Small intestine (tissue), 7 donors: ENCODE measurements at regions not wholly inside any gene's neighbourhood (a gene's known extent, or its start where the extent isn't known, plus 50 kb on each side); places are given as distances from the start of the nearest gene placed in this dataset.

Source experiments
- DNase-seq, 2 donors: peaks; one replicate each; pipeline versions ENCODE4 v3.0.0 to v3.0.0-alpha.2; 2013
- FAIRE-seq: peaks from 2 replicates; lab custom pipeline; 2012; peaks lifted over from hg19 to GRCh38; lab: Jason Lieb, UNC
- H3K27ac ChIP-seq, 3 donors: one replicate each; pipeline ENCODE4 v1.5.1; 2013; ENCODE audit warnings: low read length in 2 of 3, mild to moderate bottlenecking in 2 of 3, control low read depth in 1 of 3, inconsistent platforms in 1 of 3, low read depth in 1 of 3, moderate library complexity in 1 of 3
- H3K27me3 ChIP-seq, 3 donors: one replicate each; pipeline ENCODE4 v1.6.1; 2013; ENCODE audit warnings: low read length in 3 of 3, inconsistent platforms in 1 of 3; ENCODE audit not compliant: control insufficient read depth in 3 of 3, insufficient read depth in 3 of 3
- H3K36me3 ChIP-seq, 3 donors: one replicate each; pipeline ENCODE4 v1.6.1; 2013; ENCODE audit warnings: low read length in 3 of 3, inconsistent platforms in 1 of 3, low read depth in 1 of 3, mild to moderate bottlenecking in 1 of 3, moderate library complexity in 1 of 3; ENCODE audit not compliant: control insufficient read depth in 3 of 3, insufficient read depth in 2 of 3
- H3K4me1 ChIP-seq, 3 donors: one replicate each; pipeline ENCODE4 v1.6.1; 2013; ENCODE audit warnings: low read length in 2 of 3, inconsistent platforms in 1 of 3, low read depth in 1 of 3, mild to moderate bottlenecking in 1 of 3, moderate library complexity in 1 of 3; ENCODE audit not compliant: control insufficient read depth in 3 of 3, insufficient read depth in 2 of 3
- H3K4me3 ChIP-seq, 3 donors: one replicate each; pipeline ENCODE4 v1.5.1; 2013; ENCODE audit warnings: low read length in 3 of 3, control low read depth in 1 of 3, inconsistent platforms in 1 of 3, low read depth in 1 of 3, mild to moderate bottlenecking in 1 of 3, moderate library complexity in 1 of 3
- H3K9me3 ChIP-seq, 2 donors: one replicate each; pipeline ENCODE4 v1.6.1; 2013; ENCODE audit warnings: low read depth in 1 of 2, low read length in 1 of 2; ENCODE audit not compliant: control insufficient read depth in 2 of 2, insufficient read depth in 1 of 2
- WGBS, 3 donors: extraction: QIAGEN DNeasy Blood & Tissue Kit; methylation state at CpG; one replicate each; pipeline ENCODE4 v1.1.7; 2013; 5-methylcytosine and 5-hydroxymethylcytosine counted together
- donor health status: healthy with polysubstance abuse.
- donor health status: control.
- donor health status: control.
- donor health status: Bipolar disorder and iron deficiency.
- donor health status: healthy.

GRCh38 chr15:99508311-99508645 lies 57.5 kb upstream of the MEF2A start:
- Histone ChIP-seq H3K36me3 (no peaks in the 10 kb centered on the region), H3K4me1 (peaks cover 0 to 6% (median 6%) of the 10 kb centered on the region in 3 donors), H3K27me3 (peaks cover 0 to 2% (median 0%) of the 10 kb centered on the region in 3 donors), H3K4me3 (no peak overlapping the region), H3K27ac (no peak overlapping the region), H3K9me3 (peaks cover 0 to 2% of the 10 kb centered on the region in 2 donors)
- FAIRE-seq, result no peak
- 49 to 75% (median 69%) methylated on average over 6 of the region's 6 CpGs for WGBS, 3 donors
- DNase-seq, result no peak

GRCh38 chr15:99508852-99509251 lies 56.9 kb upstream of the MEF2A start:
- Histone ChIP-seq H3K4me1 (peaks cover 0 to 6% (median 6%) of the 10 kb centered on the region in 3 donors), H3K27ac (no peak overlapping the region), H3K27me3 (peaks cover 0 to 4% (median 0%) of the 10 kb centered on the region in 3 donors), H3K36me3 (no peaks in the 10 kb centered on the region), H3K9me3 (peaks cover 0 to 4% of the 10 kb centered on the region in 2 donors), H3K4me3 (no peak overlapping the region)
- no peak for DNase-seq
- WGBS, 3 donors, result 79 to 93% (median 91%) methylated on average over 3 of the region's 3 CpGs
- no peak for FAIRE-seq

- Histone ChIP-seq H3K4me1 (peaks cover 0 to 6% (median 6%) of the 10 kb centered on the region in 3 donors), H3K27me3 (peaks cover 0 to 4% (median 0%) of the 10 kb centered on the region in 3 donors), H3K27ac (no peak overlapping the region), H3K4me3 (no peak overlapping the region), H3K9me3 (peaks cover 0 to 4% of the 10 kb centered on the region in 2 donors), H3K36me3 (no peaks in the 10 kb centered on the region)
- no peak for DNase-seq
- WGBS, 3 donors, result 71 to 93% (median 82%) methylated on average over 7 of the region's 7 CpGs
- no peak for FAIRE-seq
These were observed 55.9 kb upstream of the MEF2A start for GRCh38 chr15:99509686-99510461.

- peaks cover 0 to 4% (median 0%) of the 10 kb centered on the region in 3 donors for H3K27me3 ChIP-seq
- H3K4me3 ChIP-seq, result no peak overlapping the region
- peaks cover 0 to 4% of the 10 kb centered on the region in 2 donors for H3K9me3 ChIP-seq
- no peak overlapping the region for H3K27ac ChIP-seq
- 46 to 71% (median 66%) methylated on average over 6 of the region's 6 CpGs for WGBS, 3 donors
- peaks cover 0 to 6% (median 6%) of the 10 kb centered on the region in 3 donors for H3K4me1 ChIP-seq
- no peak for FAIRE-seq
- no peaks in the 10 kb centered on the region for H3K36me3 ChIP-seq
- peak in 1 of 2 donors; percentile 5 for DNase-seq
These were observed 54.3 kb upstream of the MEF2A start for GRCh38 chr15:99511531-99511865.

- FAIRE-seq, result no peak
- no peak for DNase-seq
- WGBS, 3 donors, result 61 to 81% (median 72%) methylated on average over 14 of the region's 14 CpGs
These were observed 53.7 kb upstream of the MEF2A start for GRCh38 chr15:99511866-99512661.

GRCh38 chr15:99514306-99514705 lies 51.5 kb upstream of the MEF2A start:
- no peak for FAIRE-seq
- 75 to 78% (median 76%) methylated on average over 5 of the region's 5 CpGs for WGBS, 3 donors

More at GRCh38 chr15:99511866-99512661, 53.7 kb upstream of the MEF2A start:
- Histone ChIP-seq H3K9me3 (peaks cover 0 to 4% of the 10 kb centered on the region in 2 donors), H3K36me3 (no peaks in the 10 kb centered on the region), H3K27ac (no peak overlapping the region), H3K4me3 (no peak overlapping the region), H3K27me3 (peaks cover 0 to 4% (median 0%) of the 10 kb centered on the region in 3 donors), H3K4me1 (peaks cover 0 to 5% (median 5%) of the 10 kb centered on the region in 3 donors)

More at GRCh38 chr15:99514306-99514705, 51.5 kb upstream of the MEF2A start:
- H3K9me3 ChIP-seq, result peaks cover 0 to 4% of the 10 kb centered on the region in 2 donors
- no peak overlapping the region for H3K27ac ChIP-seq
- no peak overlapping the region for H3K4me3 ChIP-seq
- no peaks in the 10 kb centered on the region for H3K36me3 ChIP-seq
- no peaks in the 10 kb centered on the region for H3K4me1 ChIP-seq
- peaks cover 0 to 4% (median 0%) of the 10 kb centered on the region in 3 donors for H3K27me3 ChIP-seq
- DNase-seq, result no peak
